ENCODE measurements at regions not wholly inside any gene's neighbourhood (a gene's known extent, or its start where the extent isn't known, plus 50 kb on each side); places are given as distances from the start of the nearest gene placed in this dataset.
"Not testable (repeated sequence)": the region's sequence is repeated elsewhere in the genome, so short reads cannot be mapped to it uniquely, and the experiment has no call there.

GRCh38 chr11:70886256-70886655 lies 366.1 kb downstream of the SHANK2 start:
- no peak for DNase-seq

- no peak for DNase-seq
Measured at GRCh38 chr11:70886676-70887541, 365.5 kb downstream of the SHANK2 start.

- DNase-seq, result no peak
Measured at GRCh38 chr11:70887542-70887827, 364.9 kb downstream of the SHANK2 start.

- no peak for DNase-seq
Measured at GRCh38 chr11:70888061-70888460, 364.3 kb downstream of the SHANK2 start.

GRCh38 chr11:70889411-70889810 lies 363.0 kb downstream of the SHANK2 start:
- no peak for DNase-seq

GRCh38 chr11:70891844-70892380 lies 360.5 kb downstream of the SHANK2 start:
- DNase-seq, result no peak

- DNase-seq, result no peak
Measured at GRCh38 chr11:70892889-70893288, 359.5 kb downstream of the SHANK2 start.

GRCh38 chr11:70894566-70895365 lies 357.6 kb downstream of the SHANK2 start:
- no peak for DNase-seq

GRCh38 chr11:70895366-70895670 lies 357.1 kb downstream of the SHANK2 start:
- DNase-seq, result no peak

- no peak for DNase-seq
Measured at GRCh38 chr11:70897429-70897828, 354.9 kb downstream of the SHANK2 start.

GRCh38 chr11:70899616-70900015 lies 352.8 kb downstream of the SHANK2 start:
- no peak for DNase-seq

GRCh38 chr11:70900540-70900939 lies 351.8 kb downstream of the SHANK2 start:
- no peak for DNase-seq

- no peak for DNase-seq
Measured at GRCh38 chr11:70901951-70902521, 350.3 kb downstream of the SHANK2 start.

- DNase-seq, result not testable (repeated sequence)
Measured at GRCh38 chr11:70903229-70903628, 349.1 kb downstream of the SHANK2 start.

GRCh38 chr11:70906101-70906500 lies 346.3 kb downstream of the SHANK2 start:
- DNase-seq, result no peak

- DNase-seq, result no peak
Measured at GRCh38 chr11:70908223-70908622, 344.2 kb downstream of the SHANK2 start.

GRCh38 chr11:70910835-70911234 lies 341.5 kb downstream of the SHANK2 start:
- DNase-seq, result no peak

- no peak for DNase-seq
Measured at GRCh38 chr11:70912226-70912840, 340.0 kb downstream of the SHANK2 start.

GRCh38 chr11:70913715-70914231 lies 338.6 kb downstream of the SHANK2 start:
- DNase-seq, result no peak

GRCh38 chr11:70914496-70914895 lies 337.9 kb downstream of the SHANK2 start:
- DNase-seq, result no peak

- no peak for DNase-seq
Measured at GRCh38 chr11:70915158-70915985, 337.0 kb downstream of the SHANK2 start.

- DNase-seq, result no peak
Measured at GRCh38 chr11:70916351-70916750, 336.0 kb downstream of the SHANK2 start.

Measured in activated effector memory CD4-positive, alpha-beta T cell treated with Interleukin-2 at 50 U/mL for 16 hours (primary cell).